K562 (cell line): ENCODE measurements at regions not wholly inside any gene's neighbourhood (a gene's known extent, or its start where the extent isn't known, plus 50 kb on each side); places are given as distances from the start of the nearest gene placed in this dataset.

Experiments used
- ATAC-seq: fragments of 200-7000 bp; cut with Tn5 transposase; 3 replicates; pipeline ENCODE4 v1.9.1; 2020; ENCODE audit warnings: moderate library complexity
- BruUV-seq: library from RNA; stranded (reverse); fragments of 400-500 nt; replicated peaks from 2 replicates; lab custom pipeline; 2021; lab: Mats Ljungman, UMichigan
- CTCF ChIA-PET: fragments of 300-600 bp; formaldehyde crosslinking; extraction: SDS; loops from one replicate; lab custom pipeline; 2021; ENCODE audit warnings: low intra/inter-chr PET ratio; lab: Yijun Ruan, JAX
- POLR2A ChIA-PET: fragments of 300-600, 350-650 bp; sonication (Branson Sonifier 250); formaldehyde crosslinking; extraction: SDS; loops from one replicate; lab custom pipeline; 2021; ENCODE audit warnings: antibody characterized with exemption, inconsistent platforms; lab: Yijun Ruan, JAX
- DNase-seq, 4 experiments: peaks; one replicate each; pipeline versions ENCODE4 v3.0.0 to v3.0.0-alpha.2; 2011 to 2018; ENCODE audit warnings: low spot score in 3 of 4, mixed read lengths in 3 of 4; ENCODE audit errors: extremely low read depth in 1 of 4
- FAIRE-seq: peaks from 2 replicates; lab custom pipeline; 2011; peaks lifted over from hg19 to GRCh38; lab: Jason Lieb, UNC
- H2AFZ ChIP-seq: 2 replicates; pipeline ENCODE4 v1.6.0; 2011; ENCODE audit warnings: low read depth, low read length, control low read depth, inconsistent platforms
- H3K27ac ChIP-seq: fragments of 200-600 bp; 3 replicates; pipeline ENCODE4 v1.8.0; 2011; ENCODE audit warnings: low read depth, mild to moderate bottlenecking, control low read depth, inconsistent platforms, low read length, moderate library complexity, mixed read lengths; ENCODE audit errors: extremely low read depth
- H3K27me3 ChIP-seq, 2 experiments: fragments of 300-600 bp in 1 of 2; 2 replicates in 1 of 2; 3 replicates in 1 of 2; pipeline versions ENCODE4 v1.6.0 to v1.8.0; 2011; ENCODE audit warnings: inconsistent platforms in 2 of 2, low read length in 2 of 2, mild to moderate bottlenecking in 1 of 2, mixed read lengths in 1 of 2, moderate library complexity in 1 of 2; ENCODE audit not compliant: control insufficient read depth in 2 of 2, insufficient read depth in 2 of 2
- H3K36me3 ChIP-seq: fragments of 300-600 bp; 3 replicates; pipeline ENCODE4 v1.8.0; 2011; ENCODE audit warnings: mild to moderate bottlenecking, low read length, inconsistent platforms; ENCODE audit not compliant: control insufficient read depth, insufficient read depth
- H3K4me1 ChIP-seq, 2 experiments: fragments of 200-600 bp in 1 of 2; replicated peaks in 1 of 2; 2 replicates in 1 of 2; 3 replicates in 1 of 2; pipeline versions ENCODE4 v1.5.1 to v1.8.0; 2011; ENCODE audit warnings: inconsistent platforms in 2 of 2, low read length in 2 of 2, mild to moderate bottlenecking in 1 of 2, mixed read lengths in 1 of 2, moderate library complexity in 1 of 2; ENCODE audit not compliant: control insufficient read depth in 2 of 2, insufficient read depth in 2 of 2
- H3K4me2 ChIP-seq: 2 replicates; pipeline ENCODE4 v1.6.1; 2011; ENCODE audit warnings: low read length, control low read depth, inconsistent platforms, mixed read lengths; ENCODE audit not compliant: insufficient read depth
- H3K4me3 ChIP-seq: fragments of 200-600 bp; sonication (generic), shearing (Covaris generic); 2 replicates; pipeline ENCODE4 v1.5.1; 2016; ENCODE audit warnings: control low read depth, inconsistent platforms
- H3K79me2 ChIP-seq: fragments of 200-600 bp; 3 replicates; pipeline ENCODE4 v1.8.0; 2011; ENCODE audit warnings: low read length, inconsistent platforms; ENCODE audit not compliant: control insufficient read depth, insufficient read depth
- H3K9ac ChIP-seq, 2 experiments: 2 replicates each; pipeline versions ENCODE4 v1.6.0 to v1.6.1; 2011; ENCODE audit warnings: low read depth in 2 of 2, low read length in 2 of 2, control low read depth in 1 of 2, inconsistent platforms in 1 of 2, mild to moderate bottlenecking in 1 of 2, mixed read lengths in 1 of 2; ENCODE audit not compliant: insufficient read depth in 1 of 2
- H3K9me1 ChIP-seq: one replicate; pipeline ENCODE4 v1.6.0; 2011; ENCODE audit warnings: inconsistent platforms, mild to moderate bottlenecking, low read length, moderate library complexity; ENCODE audit not compliant: control insufficient read depth, insufficient read depth
- H3K9me3 ChIP-seq: replicated peaks from 2 replicates; pipeline ENCODE4 v1.5.1; 2011; ENCODE audit warnings: low read depth, low read length, inconsistent platforms; ENCODE audit not compliant: control insufficient read depth, insufficient read depth
- H4K20me1 ChIP-seq: replicated peaks from 2 replicates; pipeline ENCODE4 v1.6.1; 2011; ENCODE audit warnings: low read length, inconsistent platforms, mixed read lengths; ENCODE audit not compliant: control insufficient read depth, insufficient read depth
- ETV6 ChIP-seq, 3 experiments: fragments of 150-350 bp in 1 of 3; sonication (generic) in 1 of 3; formaldehyde crosslinking in 1 of 3; IDR thresholded peaks; 2 replicates each; pipeline versions ENCODE4 v1.6.1 to v1.8.0; 2014 to 2022; ENCODE audit warnings: borderline replicate concordance in 2 of 3, low read depth in 2 of 3, antibody characterized with exemption in 1 of 3, low read length in 1 of 3, mild to moderate bottlenecking in 1 of 3, missing genetic modification reagents in 1 of 3
- HNRNPLL ChIP-seq: fragments of 200-400 bp; formaldehyde crosslinking; IDR thresholded peaks from 2 replicates; pipeline ENCODE4 v1.6.1; 2017; ENCODE audit warnings: low read length, low read depth, mild to moderate bottlenecking; ENCODE audit not compliant: poor library complexity, severe bottlenecking
- KAT7 ChIP-seq: sonication (generic); formaldehyde crosslinking; IDR thresholded peaks from 2 replicates; pipeline ENCODE4 v1.8.0; 2022; ENCODE audit warnings: missing genetic modification reagents, mild to moderate bottlenecking, borderline replicate concordance
- POLR2AphosphoS2 ChIP-seq: IDR thresholded peaks from 2 replicates; pipeline ENCODE4 v1.6.1; 2012; ENCODE audit warnings: low read length, improper control_type of control experiment
- PYGO2 ChIP-seq: fragments of 450-650 bp; IDR thresholded peaks from 2 replicates; pipeline ENCODE4 v1.6.1; 2016; ENCODE audit warnings: mild to moderate bottlenecking, missing genetic modification characterization, moderate library complexity, missing compliant biosample characterization
- SOX6 ChIP-seq: fragments of 450-650 bp; IDR thresholded peaks from 2 replicates; pipeline ENCODE4 v1.6.1; 2014; ENCODE audit warnings: mild to moderate bottlenecking
- TAL1 ChIP-seq: fragments of 450-650 bp; IDR thresholded peaks from 2 replicates; pipeline ENCODE4 v1.6.1; 2016; ENCODE audit warnings: mild to moderate bottlenecking
- XRCC3 ChIP-seq: fragments of 450-650 bp; IDR thresholded peaks from 2 replicates; pipeline ENCODE4 v1.6.1; 2017; ENCODE audit warnings: mild to moderate bottlenecking, moderate library complexity
- ZKSCAN1 ChIP-seq: fragments of 150-350 bp; IDR thresholded peaks from 2 replicates; pipeline ENCODE4 v1.6.1; 2016; ENCODE audit warnings: low read depth, low read length
- ZNF274 ChIP-seq: IDR thresholded peaks from 2 replicates; pipeline ENCODE4 v1.6.1; 2011; ENCODE audit warnings: low read depth, mild to moderate bottlenecking, low read length, moderate library complexity, borderline replicate concordance
- ZNF668 ChIP-seq: fragments of 250-450 bp; sonication (Bioruptor Pico); IDR thresholded peaks from 2 replicates; pipeline ENCODE4 v1.8.0; 2022; ENCODE audit warnings: mild to moderate bottlenecking, inconsistent platforms
- WGBS: fragments of 100-300 bp; shearing (Covaris generic); methylation state at CpG from one replicate; pipeline ENCODE4 v1.1.6; 2016; ENCODE audit warnings: low coverage, mixed read lengths; ENCODE audit not compliant: insufficient coverage; ENCODE audit errors: missing lambda C conversion rate; 5-methylcytosine and 5-hydroxymethylcytosine counted together
- in situ Hi-C: fragments of 300-500 bp; cut with MboI; formaldehyde crosslinking; loops from 4 replicates; pipeline ENCODE4 v1.15.0; 2018; ENCODE audit warnings: inconsistent platforms, mixed read lengths
- intact Hi-C: fragments of 100-400 bp; cut with micrococcal nuclease; formaldehyde crosslinking; loops from 2 replicates; pipeline ENCODE4 v1.14.2; 2022
- TF ChIP-seq, protein P1 (sequence below): fragments of 250-450 bp; sonication (Bioruptor Pico); IDR thresholded peaks from 2 replicates; pipeline ENCODE4 v1.8.0; 2021; ENCODE audit warnings: mild to moderate bottlenecking, moderate library complexity
- TF ChIP-seq, protein P2 (sequence below): fragments of 200-800 bp; sonication (Bioruptor generic); IDR thresholded peaks from 2 replicates; pipeline ENCODE4 v1.6.1; 2017; ENCODE audit warnings: missing genetic modification characterization, missing compliant biosample characterization

DNA sequence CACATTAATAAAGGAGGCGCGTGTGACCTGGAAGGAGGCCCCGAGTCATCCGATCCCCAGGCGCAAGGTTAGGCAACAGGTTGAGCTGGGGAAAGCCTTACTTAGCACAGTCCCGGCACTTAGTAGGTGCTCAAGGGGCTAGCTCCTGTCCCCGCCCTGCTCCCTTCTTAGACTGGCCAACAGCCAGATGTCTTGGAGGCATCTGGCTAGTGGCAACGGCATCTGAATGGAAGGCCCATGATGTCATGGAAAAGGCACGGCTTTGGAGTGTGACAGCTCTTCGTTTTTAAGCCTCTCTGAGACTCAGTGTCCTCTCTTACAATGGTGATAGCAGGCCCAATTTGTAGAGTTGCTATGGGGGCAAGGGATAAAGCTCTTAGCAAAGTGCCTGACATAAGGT lies 258.3 kb downstream of the CYRIA start:
- no peaks in the 10 kb centered on the region for H3K9me3 ChIP-seq
- FAIRE-seq (no peak), DNase-seq (no peak), ATAC-seq (no peak)
- H3K27me3 ChIP-seq, result no peaks in the 10 kb centered on the region
- no peaks in the 10 kb centered on the region for H3K36me3 ChIP-seq
- no peak overlapping the region for H3K4me3 ChIP-seq
- POLR2A ChIA-PET, result no interaction called here
- in situ Hi-C loops, result no loop called here
- no peaks in the 10 kb centered on the region for H3K9me1 ChIP-seq
- no peak overlapping the region for H3K27ac ChIP-seq
- no peak overlapping the region for H2AFZ ChIP-seq
- intact Hi-C loops, result no loop called here
- TF ChIP-seq ZKSCAN1 (peak; percentile 66; the same call in 1 of the 2 replicates), POLR2AphosphoS2 (no peak)
- CTCF ChIA-PET, result no interaction called here
- peaks cover 0 to under 1% of the 10 kb centered on the region in 2 experiments; a peak in 3 of 5 replicates for H3K4me1 ChIP-seq
- 32% methylated on average over 10 of the region's 10 CpGs for WGBS
- no peaks in the 10 kb centered on the region for H4K20me1 ChIP-seq
- H3K9ac ChIP-seq, result no peak overlapping the region
- H3K4me2 ChIP-seq, result no peak overlapping the region
- no peaks in the 10 kb centered on the region for H3K79me2 ChIP-seq
- BruUV-seq, result no TSS peak

DNA sequence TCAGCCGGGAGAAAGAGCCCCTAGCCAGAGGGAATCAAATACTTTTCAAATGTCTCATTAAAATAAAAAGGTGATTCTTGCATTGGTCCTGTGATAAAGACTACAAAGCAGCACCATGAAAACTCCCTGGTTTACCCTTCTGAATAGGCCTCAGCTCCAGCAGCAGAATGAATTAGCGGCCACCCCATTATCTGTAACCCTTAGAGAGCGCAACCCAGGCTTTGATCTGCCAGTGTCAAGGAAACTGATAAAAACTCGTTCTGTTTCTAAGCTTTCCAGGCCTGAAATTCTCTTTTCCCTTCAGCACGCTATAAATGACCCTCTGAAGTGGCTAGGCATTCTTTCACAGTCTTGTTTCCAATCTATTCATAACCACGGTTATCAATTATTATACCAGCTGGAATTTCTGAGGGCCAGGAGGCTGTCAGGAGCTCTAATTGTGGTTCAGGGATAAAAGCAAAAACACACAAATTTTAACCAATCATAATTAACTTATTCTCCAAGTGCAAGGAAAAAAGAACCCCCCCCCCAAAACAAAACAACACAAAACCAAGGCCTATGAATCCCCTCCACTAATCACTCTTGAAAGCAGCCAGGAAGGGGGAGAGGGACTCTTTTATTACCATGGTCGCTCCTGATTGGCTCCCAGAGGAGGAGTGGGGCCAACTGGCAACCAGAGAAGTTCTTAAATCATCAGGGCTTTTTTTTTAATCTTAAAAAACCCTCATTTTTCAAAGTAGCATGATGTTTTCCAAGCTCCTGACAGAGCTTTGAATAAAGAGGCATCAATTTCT lies 258.9 kb downstream of the CYRIA start:
- H2AFZ ChIP-seq, result no peak overlapping the region
- H3K27me3 ChIP-seq, result no peaks in the 10 kb centered on the region
- H3K27ac ChIP-seq, result no peak overlapping the region
- H3K4me2 ChIP-seq, result no peak overlapping the region
- no peak for FAIRE-seq
- no peaks in the 10 kb centered on the region for H3K79me2 ChIP-seq
- H4K20me1 ChIP-seq, result no peaks in the 10 kb centered on the region
- H3K9me1 ChIP-seq, result no peaks in the 10 kb centered on the region
- 14% methylated on average over 7 of the region's 7 CpGs for WGBS
- no peak for ATAC-seq
- no peaks in the 10 kb centered on the region; a peak in 2 of 5 replicates for H3K4me1 ChIP-seq
- H3K36me3 ChIP-seq, result no peaks in the 10 kb centered on the region
- H3K4me3 ChIP-seq, result no peak overlapping the region
- ChIA-PET POLR2A (no interaction called here), CTCF (no interaction called here)
- in situ Hi-C loops, result no loop called here
- H3K9me3 ChIP-seq, result no peaks in the 10 kb centered on the region
- DNase-seq, result no peak
- no peak overlapping the region for H3K9ac ChIP-seq
- no TSS peak for BruUV-seq
- intact Hi-C loops, result no loop called here
- TF ChIP-seq ETV6 (IDR thresholded peaks at IDR 0.05; ENCODE audit: borderline replicate concordance in 1 of 2, low read depth in 2 of 2, low read length in 1 of 2), result no peak
- TF ChIP-seq ETV6 (CRISPR knock-in tag; IDR thresholded peaks at IDR 0.05; ENCODE audit: borderline replicate concordance), result no peak
- no peak for TF ChIP-seq KAT7 (CRISPR knock-in tag)
- no peak for TF ChIP-seq PYGO2 (tag)
- no peak for TF ChIP-seq ZNF274
- TF ChIP-seq, protein P1, sequence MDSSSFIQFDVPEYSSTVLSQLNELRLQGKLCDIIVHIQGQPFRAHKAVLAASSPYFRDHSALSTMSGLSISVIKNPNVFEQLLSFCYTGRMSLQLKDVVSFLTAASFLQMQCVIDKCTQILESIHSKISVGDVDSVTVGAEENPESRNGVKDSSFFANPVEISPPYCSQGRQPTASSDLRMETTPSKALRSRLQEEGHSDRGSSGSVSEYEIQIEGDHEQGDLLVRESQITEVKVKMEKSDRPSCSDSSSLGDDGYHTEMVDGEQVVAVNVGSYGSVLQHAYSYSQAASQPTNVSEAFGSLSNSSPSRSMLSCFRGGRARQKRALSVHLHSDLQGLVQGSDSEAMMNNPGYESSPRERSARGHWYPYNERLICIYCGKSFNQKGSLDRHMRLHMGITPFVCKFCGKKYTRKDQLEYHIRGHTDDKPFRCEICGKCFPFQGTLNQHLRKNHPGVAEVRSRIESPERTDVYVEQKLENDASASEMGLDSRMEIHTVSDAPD (CRISPR knock-in tag), result no peak
- no peak for TF ChIP-seq HNRNPLL
- no peak for TF ChIP-seq TAL1
- TF ChIP-seq, protein P2, sequence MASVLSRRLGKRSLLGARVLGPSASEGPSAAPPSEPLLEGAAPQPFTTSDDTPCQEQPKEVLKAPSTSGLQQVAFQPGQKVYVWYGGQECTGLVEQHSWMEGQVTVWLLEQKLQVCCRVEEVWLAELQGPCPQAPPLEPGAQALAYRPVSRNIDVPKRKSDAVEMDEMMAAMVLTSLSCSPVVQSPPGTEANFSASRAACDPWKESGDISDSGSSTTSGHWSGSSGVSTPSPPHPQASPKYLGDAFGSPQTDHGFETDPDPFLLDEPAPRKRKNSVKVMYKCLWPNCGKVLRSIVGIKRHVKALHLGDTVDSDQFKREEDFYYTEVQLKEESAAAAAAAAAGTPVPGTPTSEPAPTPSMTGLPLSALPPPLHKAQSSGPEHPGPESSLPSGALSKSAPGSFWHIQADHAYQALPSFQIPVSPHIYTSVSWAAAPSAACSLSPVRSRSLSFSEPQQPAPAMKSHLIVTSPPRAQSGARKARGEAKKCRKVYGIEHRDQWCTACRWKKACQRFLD (CRISPR knock-in tag), result no peak
- no peak for TF ChIP-seq XRCC3
- TF ChIP-seq ZNF668 (CRISPR knock-in tag), result no peak
- TF ChIP-seq SOX6, result no peak
